ENCODE measurements at regions not wholly inside any gene's neighbourhood (a gene's known extent, or its start where the extent isn't known, plus 50 kb on each side); places are given as distances from the start of the nearest gene placed in this dataset.

DNA sequence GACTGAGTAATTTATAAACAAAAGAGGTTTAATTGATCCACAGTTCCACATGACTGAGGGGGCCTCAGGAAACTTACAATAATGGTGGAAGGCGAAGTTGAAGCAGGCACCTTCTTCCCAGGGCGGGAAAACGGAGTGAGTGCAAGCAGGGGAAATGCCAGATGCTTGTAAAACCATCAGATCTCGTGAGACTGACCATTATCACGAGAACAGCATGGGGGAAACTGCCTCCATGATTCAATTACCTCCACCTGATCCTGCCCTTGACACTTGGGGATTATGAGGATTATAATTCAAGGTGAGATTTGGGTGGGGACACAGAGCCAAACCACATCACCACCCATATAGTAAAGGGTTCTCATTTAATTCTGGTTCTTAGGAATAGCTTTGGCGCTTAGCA is 219.5 kb upstream of the ATP5MC3 start:
- intact Hi-C loops (cut with DNase I; ENCODE audit: low total_unique reads): no loop called here
- Histone ChIP-seq H3K9me3 (no peaks in the 10 kb centered on the region), H3K4me1 (no peaks in the 10 kb centered on the region), H3K27ac (no peak overlapping the region), H3K27me3 (no peaks in the 10 kb centered on the region), H3K36me3 (no peaks in the 10 kb centered on the region), H3K4me3 (no peak overlapping the region)
- DNase-seq (ENCODE audit: low spot score in 2 of 2): no peak
- TF ChIP-seq POLR2A (IDR thresholded peaks at IDR 0.05): no peak
- no peak for TF ChIP-seq POLR2AphosphoS5 (IDR thresholded peaks at IDR 0.05)
- TF ChIP-seq, protein P1, sequence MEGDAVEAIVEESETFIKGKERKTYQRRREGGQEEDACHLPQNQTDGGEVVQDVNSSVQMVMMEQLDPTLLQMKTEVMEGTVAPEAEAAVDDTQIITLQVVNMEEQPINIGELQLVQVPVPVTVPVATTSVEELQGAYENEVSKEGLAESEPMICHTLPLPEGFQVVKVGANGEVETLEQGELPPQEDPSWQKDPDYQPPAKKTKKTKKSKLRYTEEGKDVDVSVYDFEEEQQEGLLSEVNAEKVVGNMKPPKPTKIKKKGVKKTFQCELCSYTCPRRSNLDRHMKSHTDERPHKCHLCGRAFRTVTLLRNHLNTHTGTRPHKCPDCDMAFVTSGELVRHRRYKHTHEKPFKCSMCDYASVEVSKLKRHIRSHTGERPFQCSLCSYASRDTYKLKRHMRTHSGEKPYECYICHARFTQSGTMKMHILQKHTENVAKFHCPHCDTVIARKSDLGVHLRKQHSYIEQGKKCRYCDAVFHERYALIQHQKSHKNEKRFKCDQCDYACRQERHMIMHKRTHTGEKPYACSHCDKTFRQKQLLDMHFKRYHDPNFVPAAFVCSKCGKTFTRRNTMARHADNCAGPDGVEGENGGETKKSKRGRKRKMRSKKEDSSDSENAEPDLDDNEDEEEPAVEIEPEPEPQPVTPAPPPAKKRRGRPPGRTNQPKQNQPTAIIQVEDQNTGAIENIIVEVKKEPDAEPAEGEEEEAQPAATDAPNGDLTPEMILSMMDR (IDR thresholded peaks at IDR 0.05): no peak

DNA sequence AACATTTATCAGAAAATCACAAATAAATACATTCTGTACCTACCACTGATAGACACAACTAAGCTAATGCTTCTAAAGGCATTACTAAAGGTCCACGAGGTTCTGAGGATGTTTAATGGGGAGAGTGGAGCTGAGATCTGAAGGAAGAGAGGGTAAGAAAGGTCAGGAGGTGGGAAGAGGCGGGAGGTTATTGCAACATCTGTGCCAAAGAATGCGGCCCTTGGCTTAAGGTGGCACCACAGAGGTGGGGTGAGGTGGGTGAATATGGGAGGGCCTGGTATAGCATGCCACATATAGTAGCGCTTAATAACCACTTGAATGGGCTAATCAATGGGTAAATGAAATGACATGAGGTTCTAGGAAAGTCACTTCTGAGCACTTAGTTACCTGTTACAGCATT is 217.8 kb upstream of the ATP5MC3 start:
- no peaks in the 10 kb centered on the region for H3K9me3 ChIP-seq
- TF ChIP-seq POLR2A (IDR thresholded peaks at IDR 0.05): no peak
- TF ChIP-seq, protein P1 (IDR thresholded peaks at IDR 0.05): no peak
- TF ChIP-seq POLR2AphosphoS5 (IDR thresholded peaks at IDR 0.05): no peak
- intact Hi-C loops (cut with DNase I; ENCODE audit: low total_unique reads): no loop called here

DNA sequence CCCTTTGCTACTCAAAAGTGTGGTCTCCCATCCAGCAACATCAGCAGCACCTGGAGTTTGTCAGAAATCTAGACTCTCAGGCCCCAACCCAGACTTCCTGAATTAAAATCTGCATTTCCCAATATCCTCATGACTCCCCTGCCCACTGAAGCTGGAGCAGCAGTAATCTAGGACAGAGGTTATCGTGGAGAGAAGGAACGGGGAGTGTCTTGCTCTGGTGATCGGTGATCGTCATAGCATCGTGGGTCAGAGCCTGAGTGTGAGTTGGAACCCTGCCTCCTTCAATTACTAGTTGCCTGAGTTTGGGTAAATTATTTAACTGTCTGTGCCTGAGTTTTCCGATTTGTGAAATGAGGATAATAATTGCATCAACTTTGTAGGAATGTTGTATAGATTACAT is 217.3 kb upstream of the ATP5MC3 start:
- Histone ChIP-seq H3K36me3 (no peaks in the 10 kb centered on the region), H3K4me3 (no peak overlapping the region), H3K27me3 (no peaks in the 10 kb centered on the region), H3K27ac (no peak overlapping the region), H3K9me3 (no peaks in the 10 kb centered on the region), H3K4me1 (no peaks in the 10 kb centered on the region)
- TF ChIP-seq POLR2AphosphoS5 (IDR thresholded peaks at IDR 0.05) (no peak), POLR2A (IDR thresholded peaks at IDR 0.05) (no peak)
- TF ChIP-seq, protein P1 (IDR thresholded peaks at IDR 0.05): no peak
- no peak for DNase-seq (ENCODE audit: low spot score in 2 of 2)
- intact Hi-C loops (cut with DNase I; ENCODE audit: low total_unique reads): no loop called here

More for the DNA sequence above, 217.8 kb upstream of the ATP5MC3 start:
- Histone ChIP-seq H3K27ac (no peak overlapping the region), H3K4me1 (no peaks in the 10 kb centered on the region), H3K36me3 (no peaks in the 10 kb centered on the region), H3K27me3 (no peaks in the 10 kb centered on the region), H3K4me3 (no peak overlapping the region)
- no peak for DNase-seq (ENCODE audit: low spot score in 2 of 2)

DNA sequence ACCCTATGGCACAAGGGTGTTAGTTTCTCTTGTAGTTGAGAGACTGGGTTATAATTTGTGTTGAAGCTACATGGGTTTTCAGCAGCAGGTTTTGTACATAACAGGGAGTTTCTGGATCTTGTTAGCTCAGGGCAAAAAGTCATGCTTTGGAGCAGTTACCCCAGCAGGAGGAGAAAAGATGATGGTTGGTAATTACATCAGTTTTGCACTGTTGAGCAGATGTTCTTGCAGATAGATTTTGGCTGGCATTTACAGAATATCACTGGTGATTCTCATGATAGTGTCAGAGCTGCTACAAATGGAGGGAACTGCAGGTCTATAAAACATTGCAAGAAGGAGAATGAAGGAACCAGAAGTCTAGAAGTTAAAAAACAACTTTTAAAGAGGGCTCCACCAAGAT is 215.2 kb upstream of the ATP5MC3 start:
- no peak overlapping the region for H3K4me3 ChIP-seq
- H3K4me1 ChIP-seq: no peaks in the 10 kb centered on the region
- no peaks in the 10 kb centered on the region for H3K36me3 ChIP-seq
- no peak for DNase-seq (ENCODE audit: low spot score in 2 of 2)
- no peaks in the 10 kb centered on the region for H3K27me3 ChIP-seq
- no peak overlapping the region for H3K27ac ChIP-seq
- TF ChIP-seq POLR2A (IDR thresholded peaks at IDR 0.05) (no peak), POLR2AphosphoS5 (IDR thresholded peaks at IDR 0.05) (no peak)
- TF ChIP-seq, protein P1 (IDR thresholded peaks at IDR 0.05): no peak
- intact Hi-C loops (cut with DNase I; ENCODE audit: low total_unique reads): no loop called here
- H3K9me3 ChIP-seq: no peaks in the 10 kb centered on the region

DNA sequence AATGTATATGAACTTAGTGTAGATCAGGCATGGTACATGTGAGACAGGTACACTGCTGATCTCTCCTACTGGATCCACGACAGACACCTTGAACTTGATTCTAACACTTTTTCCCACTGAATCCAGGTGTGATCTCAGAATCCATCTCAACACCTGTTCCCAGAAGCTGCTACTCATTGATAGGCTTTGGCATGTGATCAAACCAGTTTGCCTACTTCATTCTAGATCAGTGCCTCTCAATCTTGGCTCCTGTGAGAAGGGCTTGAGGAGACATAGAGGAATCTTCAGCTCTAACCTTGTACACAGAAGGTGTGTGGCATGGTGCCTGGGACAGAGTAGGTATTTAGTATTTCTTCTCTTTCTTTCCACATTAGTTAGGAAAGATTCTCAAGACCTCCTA is 212.3 kb upstream of the ATP5MC3 start:
- DNase-seq (ENCODE audit: low spot score in 2 of 2): no peak
- Histone ChIP-seq H3K27ac (no peak overlapping the region), H3K27me3 (no peaks in the 10 kb centered on the region), H3K9me3 (no peaks in the 10 kb centered on the region), H3K36me3 (no peaks in the 10 kb centered on the region), H3K4me3 (no peak overlapping the region), H3K4me1 (no peaks in the 10 kb centered on the region)
- TF ChIP-seq, protein P1 (IDR thresholded peaks at IDR 0.05): no peak
- no peak for TF ChIP-seq POLR2A (IDR thresholded peaks at IDR 0.05)
- TF ChIP-seq POLR2AphosphoS5 (IDR thresholded peaks at IDR 0.05): no peak
- intact Hi-C loops (cut with DNase I; ENCODE audit: low total_unique reads): no loop called here
